ENCODE measurements at regions not wholly inside any gene's neighbourhood (a gene's known extent, or its start where the extent isn't known, plus 50 kb on each side); places are given as distances from the start of the nearest gene placed in this dataset.

DNA sequence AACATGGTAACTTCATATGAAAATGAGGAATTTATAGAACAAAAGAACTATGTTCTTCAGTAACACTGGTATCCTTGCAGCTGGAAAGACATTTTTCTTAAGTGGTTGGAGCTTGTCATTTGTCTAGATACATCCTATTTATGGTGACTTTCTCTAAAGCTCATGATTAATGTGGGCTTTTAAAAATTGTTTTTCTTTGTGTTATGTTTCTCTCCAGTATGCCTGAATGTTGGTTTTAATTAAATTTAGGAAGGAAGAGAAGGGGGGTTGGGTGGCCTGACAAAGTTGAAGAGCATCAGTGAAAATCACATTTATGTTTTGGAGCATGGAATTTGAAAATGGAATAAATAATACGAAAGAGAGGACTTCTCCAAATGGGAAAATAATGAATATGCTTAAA, 457.1 kb upstream of the ETAA1 start:
- no peak for DNase-seq
- no peaks in the 10 kb centered on the region for H3K9me3 ChIP-seq
- H3K4me1 ChIP-seq, result no peaks in the 10 kb centered on the region
- no peaks in the 10 kb centered on the region for H3K27me3 ChIP-seq
- TF ChIP-seq POLR2A (IDR thresholded peaks at IDR 0.05), result no peak
- TF ChIP-seq, protein P1, sequence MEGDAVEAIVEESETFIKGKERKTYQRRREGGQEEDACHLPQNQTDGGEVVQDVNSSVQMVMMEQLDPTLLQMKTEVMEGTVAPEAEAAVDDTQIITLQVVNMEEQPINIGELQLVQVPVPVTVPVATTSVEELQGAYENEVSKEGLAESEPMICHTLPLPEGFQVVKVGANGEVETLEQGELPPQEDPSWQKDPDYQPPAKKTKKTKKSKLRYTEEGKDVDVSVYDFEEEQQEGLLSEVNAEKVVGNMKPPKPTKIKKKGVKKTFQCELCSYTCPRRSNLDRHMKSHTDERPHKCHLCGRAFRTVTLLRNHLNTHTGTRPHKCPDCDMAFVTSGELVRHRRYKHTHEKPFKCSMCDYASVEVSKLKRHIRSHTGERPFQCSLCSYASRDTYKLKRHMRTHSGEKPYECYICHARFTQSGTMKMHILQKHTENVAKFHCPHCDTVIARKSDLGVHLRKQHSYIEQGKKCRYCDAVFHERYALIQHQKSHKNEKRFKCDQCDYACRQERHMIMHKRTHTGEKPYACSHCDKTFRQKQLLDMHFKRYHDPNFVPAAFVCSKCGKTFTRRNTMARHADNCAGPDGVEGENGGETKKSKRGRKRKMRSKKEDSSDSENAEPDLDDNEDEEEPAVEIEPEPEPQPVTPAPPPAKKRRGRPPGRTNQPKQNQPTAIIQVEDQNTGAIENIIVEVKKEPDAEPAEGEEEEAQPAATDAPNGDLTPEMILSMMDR (IDR thresholded peaks at IDR 0.05), result no peak
- no peaks in the 10 kb centered on the region for H3K36me3 ChIP-seq
- H3K4me3 ChIP-seq, result no peak overlapping the region
- no peak overlapping the region for H3K27ac ChIP-seq

DNA sequence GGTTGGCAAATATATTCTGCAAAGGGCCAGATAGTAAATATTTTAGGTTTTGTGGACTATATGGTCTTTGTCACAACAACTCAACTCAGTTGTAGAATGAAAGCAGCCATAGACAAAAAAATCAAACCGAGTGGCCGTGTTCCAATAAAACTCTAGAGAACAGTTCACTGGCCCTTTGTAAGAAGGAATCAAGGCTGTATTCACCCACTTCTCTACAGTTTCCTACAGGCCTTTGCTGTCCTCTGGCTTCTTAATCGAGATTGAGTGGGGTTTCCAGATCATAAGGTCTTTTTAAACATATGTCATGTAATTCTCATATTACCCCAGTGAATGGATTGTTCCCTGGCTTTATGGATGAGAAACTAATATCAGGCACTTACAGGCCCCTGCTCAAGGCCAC, 448.9 kb upstream of the ETAA1 start:
- DNase-seq, result no peak
- Histone ChIP-seq H3K9me3 (no peaks in the 10 kb centered on the region), H3K36me3 (no peaks in the 10 kb centered on the region), H3K27me3 (no peaks in the 10 kb centered on the region), H3K4me3 (no peak overlapping the region), H3K4me1 (no peaks in the 10 kb centered on the region), H3K27ac (no peak overlapping the region)
- no peak for TF ChIP-seq POLR2A (IDR thresholded peaks at IDR 0.05)
- TF ChIP-seq, protein P1 (IDR thresholded peaks at IDR 0.05), result no peak

DNA sequence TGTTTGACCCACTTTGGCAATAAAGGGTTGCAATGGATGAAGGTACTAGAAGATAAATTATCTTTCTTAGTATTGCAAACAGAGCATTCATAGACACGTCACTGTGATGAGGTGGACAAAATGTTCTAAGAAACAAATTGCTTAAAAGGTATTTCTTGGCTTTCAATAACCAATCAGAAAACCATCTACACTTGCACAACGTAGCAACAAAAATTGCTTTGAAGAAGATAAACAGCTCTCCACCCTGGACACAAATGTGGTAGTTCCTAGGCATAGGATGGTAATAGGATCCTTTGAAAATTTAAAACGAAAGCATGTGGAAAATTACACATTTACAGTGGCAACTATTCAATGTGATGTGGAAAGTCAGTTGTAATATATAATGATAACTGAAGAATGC, 439.9 kb upstream of the ETAA1 start:
- H3K36me3 ChIP-seq, result no peaks in the 10 kb centered on the region
- no peaks in the 10 kb centered on the region for H3K4me1 ChIP-seq
- H3K4me3 ChIP-seq, result no peak overlapping the region
- TF ChIP-seq, protein P1 (IDR thresholded peaks at IDR 0.05), result no peak
- no peak for TF ChIP-seq POLR2A (IDR thresholded peaks at IDR 0.05)
- no peak for DNase-seq
- H3K27ac ChIP-seq, result no peak overlapping the region
- no peaks in the 10 kb centered on the region for H3K27me3 ChIP-seq
- no peaks in the 10 kb centered on the region for H3K9me3 ChIP-seq

DNA sequence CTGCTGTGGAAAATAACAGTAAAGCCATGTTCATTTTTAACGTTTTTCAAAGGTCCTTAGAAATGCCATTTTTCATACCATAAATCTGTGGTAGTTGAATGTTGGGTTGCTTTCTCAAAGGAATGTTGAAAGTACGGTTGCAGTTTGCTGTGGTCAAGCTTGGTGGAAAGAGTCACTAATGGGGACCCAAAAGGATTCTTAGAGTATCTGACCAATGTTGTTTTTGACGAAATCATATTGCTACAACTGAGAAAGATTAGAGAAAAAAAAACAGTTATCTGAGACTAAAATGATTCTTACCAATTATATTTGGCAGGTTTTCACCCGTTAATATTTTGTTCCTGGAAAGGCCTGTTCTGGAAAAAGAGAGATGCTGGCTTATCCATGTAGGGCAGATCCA, 439.5 kb upstream of the ETAA1 start:
- no peak for DNase-seq
- no peak overlapping the region for H3K27ac ChIP-seq
- H3K4me1 ChIP-seq, result no peaks in the 10 kb centered on the region
- H3K36me3 ChIP-seq, result no peaks in the 10 kb centered on the region
- no peak overlapping the region for H3K4me3 ChIP-seq
- no peaks in the 10 kb centered on the region for H3K9me3 ChIP-seq
- no peaks in the 10 kb centered on the region for H3K27me3 ChIP-seq
- TF ChIP-seq, protein P1 (IDR thresholded peaks at IDR 0.05), result no peak
- no peak for TF ChIP-seq POLR2A (IDR thresholded peaks at IDR 0.05)

DNA sequence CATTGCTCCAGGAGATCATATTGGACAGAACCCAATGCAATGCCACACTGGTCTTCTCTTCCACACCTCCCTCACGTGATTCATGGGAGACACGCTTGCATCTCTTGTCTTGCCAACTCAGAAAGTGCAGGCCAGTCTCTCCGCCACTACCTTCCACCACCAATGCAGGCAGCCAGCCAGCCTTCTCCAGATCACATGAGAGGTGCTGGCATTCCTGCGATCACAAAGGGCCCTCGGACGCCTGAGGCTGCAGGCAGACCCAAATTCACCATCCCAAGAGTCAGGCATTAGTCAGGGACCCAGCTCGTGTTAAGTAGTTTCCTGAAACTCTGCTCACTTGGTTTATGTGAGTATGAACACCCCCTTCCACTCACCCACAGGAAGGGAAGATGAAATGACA, 437.0 kb upstream of the ETAA1 start:
- no peak overlapping the region for H3K4me3 ChIP-seq
- H3K4me1 ChIP-seq, result no peaks in the 10 kb centered on the region
- no peak for DNase-seq
- H3K9me3 ChIP-seq, result no peaks in the 10 kb centered on the region
- H3K27ac ChIP-seq, result no peak overlapping the region
- no peak for TF ChIP-seq POLR2A (IDR thresholded peaks at IDR 0.05)
- TF ChIP-seq, protein P1 (IDR thresholded peaks at IDR 0.05), result no peak
- H3K27me3 ChIP-seq, result no peaks in the 10 kb centered on the region
- H3K36me3 ChIP-seq, result no peaks in the 10 kb centered on the region

DNA sequence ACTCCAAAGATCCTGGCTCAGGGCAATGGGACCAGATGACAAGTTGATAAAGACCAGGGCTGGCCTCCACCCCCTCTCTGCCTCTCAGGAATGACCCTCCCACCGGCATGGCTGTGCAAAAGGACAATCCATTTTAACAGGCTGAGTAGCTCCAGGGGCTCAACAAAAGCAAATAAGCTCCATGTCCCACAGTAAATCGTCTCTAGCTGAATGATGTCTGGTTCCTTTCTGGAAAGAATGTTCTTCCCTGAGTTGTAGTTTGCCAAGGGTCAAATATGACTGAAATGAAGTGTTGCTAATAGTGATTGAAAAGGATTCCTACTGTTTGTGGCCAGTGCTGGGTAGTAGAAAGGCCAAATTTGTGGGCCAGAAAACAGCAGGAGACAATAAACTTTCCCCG, 434.4 kb upstream of the ETAA1 start:
- H3K36me3 ChIP-seq, result no peaks in the 10 kb centered on the region
- DNase-seq, result no peak
- TF ChIP-seq POLR2A (IDR thresholded peaks at IDR 0.05), result no peak
- TF ChIP-seq, protein P1 (IDR thresholded peaks at IDR 0.05), result no peak
- peak overlapping the region in 1 of 4 donors; percentile 57 for H3K27ac ChIP-seq
- no peaks in the 10 kb centered on the region for H3K27me3 ChIP-seq
- H3K4me1 ChIP-seq, result no peaks in the 10 kb centered on the region
- H3K4me3 ChIP-seq, result no peak overlapping the region
- no peaks in the 10 kb centered on the region for H3K9me3 ChIP-seq

Data from Peyer's patch (tissue), 4 donors.